Common myeloid progenitor, CD34-positive (primary cell): ENCODE measurements at regions not wholly inside any gene's neighbourhood (a gene's known extent, or its start where the extent isn't known, plus 50 kb on each side); places are given as distances from the start of the nearest gene placed in this dataset.

Experiments
- CTCF ChIA-PET: fragments of 350-600 bp; sonication (Branson Sonifier 250); formaldehyde crosslinking; loops from one replicate; lab custom pipeline; 2021; ENCODE audit warnings: antibody characterized with exemption; lab: Charles Lee
- POLR2A ChIA-PET: fragments of 350-600 bp; sonication (Branson Sonifier 250); formaldehyde crosslinking; loops from one replicate; lab custom pipeline; 2021; ENCODE audit warnings: antibody characterized with exemption; lab: Charles Lee
- DNase-seq, 3 donors: peaks; one replicate each; pipeline versions ENCODE4 v3.0.0 to v3.0.0-alpha.2; 2013
- H3K27ac ChIP-seq, 2 experiments: 1 replicate in 1 of 2; 2 replicates in 1 of 2; pipeline ENCODE4 v1.7.0; 2013; ENCODE audit warnings: inconsistent platforms in 2 of 2, low read length in 2 of 2, mild to moderate bottlenecking in 2 of 2, low read depth in 1 of 2, moderate library complexity in 1 of 2; ENCODE audit not compliant: severe bottlenecking in 2 of 2, insufficient read depth in 1 of 2, poor library complexity in 1 of 2
- H3K27me3 ChIP-seq, 5 experiments: replicated peaks in 2 of 5; 1 replicate in 3 of 5; 2 replicates in 2 of 5; pipeline versions ENCODE4 v1.6.1 to v1.7.0; 2013; ENCODE audit warnings: low read length in 4 of 5, mild to moderate bottlenecking in 2 of 5, moderate library complexity in 2 of 5, inconsistent platforms in 1 of 5; ENCODE audit not compliant: insufficient read depth in 5 of 5, control insufficient read depth in 4 of 5
- H3K36me3 ChIP-seq, 4 experiments: 1 replicate in 2 of 4; 2 replicates in 2 of 4; pipeline versions ENCODE4 v1.6.1 to v1.7.0; 2013; ENCODE audit warnings: low read length in 3 of 4, control low read depth in 1 of 4, mild to moderate bottlenecking in 1 of 4; ENCODE audit not compliant: control insufficient read depth in 4 of 4, insufficient read depth in 4 of 4
- H3K4me1 ChIP-seq, 4 experiments: 1 replicate in 3 of 4; 2 replicates in 1 of 4; pipeline versions ENCODE4 v1.6.1 to v1.7.1; 2013; ENCODE audit warnings: low read length in 3 of 4, mild to moderate bottlenecking in 3 of 4, control low read depth in 1 of 4, inconsistent platforms in 1 of 4, moderate library complexity in 1 of 4; ENCODE audit not compliant: control insufficient read depth in 4 of 4, insufficient read depth in 4 of 4; ENCODE audit errors: control extremely low read depth in 1 of 4
- H3K4me3 ChIP-seq, 7 experiments: 1 replicate in 4 of 7; 2 replicates in 3 of 7; pipeline versions ENCODE4 v1.5.1 to v1.7.0; 2013; ENCODE audit warnings: mild to moderate bottlenecking in 7 of 7, low read length in 6 of 7, moderate library complexity in 6 of 7, inconsistent platforms in 2 of 7, low read depth in 2 of 7, control low read depth in 1 of 7; ENCODE audit not compliant: insufficient read depth in 4 of 7, control insufficient read depth in 1 of 7; ENCODE audit errors: extremely low read depth in 1 of 7
- H3K9me3 ChIP-seq, 5 experiments: 1 replicate in 4 of 5; 2 replicates in 1 of 5; pipeline versions ENCODE4 v1.6.1 to v1.7.1; 2013; ENCODE audit warnings: low read length in 4 of 5, mild to moderate bottlenecking in 2 of 5, inconsistent platforms in 1 of 5, low read depth in 1 of 5, moderate library complexity in 1 of 5; ENCODE audit not compliant: control insufficient read depth in 4 of 5, insufficient read depth in 2 of 5; ENCODE audit errors: control extremely low read depth in 1 of 5
- WGBS: methylation state at CpG from one replicate; pipeline ENCODE4 v1.1.5; 2013; ENCODE audit not compliant: insufficient coverage; 5-methylcytosine and 5-hydroxymethylcytosine counted together

- CTCF ChIA-PET, result no interaction called here
- POLR2A ChIA-PET, result no interaction called here
- peaks cover 0 to 3% (median 0%) of the 10 kb centered on the region in 5 experiments for H3K27me3 ChIP-seq
Observed at GRCh38 chr3:65201926-65202325, 514.1 kb upstream of the ADAMTS9 start.

DNA sequence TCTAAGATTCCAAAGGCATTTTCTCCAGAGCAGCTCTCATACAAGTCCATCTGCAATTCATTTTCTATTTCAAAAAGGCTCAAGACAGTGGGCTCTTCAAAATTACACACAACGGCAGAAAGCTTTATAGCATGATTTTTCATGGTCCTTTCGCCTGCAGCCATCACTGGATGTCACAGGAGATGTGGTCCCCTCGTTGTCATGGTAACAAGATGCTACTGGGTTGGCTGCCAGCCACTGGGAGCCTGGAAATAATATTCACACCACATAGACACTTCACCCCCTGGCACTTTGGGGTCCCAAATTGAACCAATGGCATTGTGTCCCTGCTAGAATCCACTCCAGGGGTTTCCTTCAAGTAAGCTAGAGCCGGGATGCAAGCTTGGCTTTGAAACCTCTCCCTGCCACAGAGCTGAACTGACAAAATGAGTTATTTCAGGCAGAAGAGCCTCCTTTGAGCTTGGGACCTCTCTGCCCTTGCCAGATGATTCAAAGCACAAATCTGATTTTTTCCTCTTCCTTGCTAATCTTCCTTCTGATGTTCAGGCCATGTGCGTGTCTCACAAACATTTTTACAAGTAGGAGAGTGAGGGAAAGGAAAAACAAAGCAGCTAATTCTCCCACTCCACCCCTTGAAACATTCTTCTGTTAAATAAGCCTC is 512.6 kb upstream of the ADAMTS9 start:
- 89% methylated on average over 3 of the region's 5 CpGs for WGBS
- ChIA-PET POLR2A (no interaction called here), CTCF (no interaction called here)
- Histone ChIP-seq H3K9me3 (peaks cover 0 to under 1% (median 0%) of the 10 kb centered on the region in 5 experiments), H3K27me3 (peaks cover 0 to 3% (median 0%) of the 10 kb centered on the region in 5 experiments), H3K4me1 (no peaks in the 10 kb centered on the region), H3K4me3 (no peak overlapping the region), H3K36me3 (no peaks in the 10 kb centered on the region), H3K27ac (no peak overlapping the region)
- DNase-seq, result no peak

More at GRCh38 chr3:65201926-65202325, 514.1 kb upstream of the ADAMTS9 start:
- Histone ChIP-seq H3K36me3 (no peaks in the 10 kb centered on the region), H3K4me1 (no peaks in the 10 kb centered on the region), H3K9me3 (no peaks in the 10 kb centered on the region), H3K27ac (no peak overlapping the region), H3K4me3 (no peak overlapping the region)
- no CpG with 5 or more reads among the region's 2 CpGs for WGBS
- DNase-seq, result no peak

DNA sequence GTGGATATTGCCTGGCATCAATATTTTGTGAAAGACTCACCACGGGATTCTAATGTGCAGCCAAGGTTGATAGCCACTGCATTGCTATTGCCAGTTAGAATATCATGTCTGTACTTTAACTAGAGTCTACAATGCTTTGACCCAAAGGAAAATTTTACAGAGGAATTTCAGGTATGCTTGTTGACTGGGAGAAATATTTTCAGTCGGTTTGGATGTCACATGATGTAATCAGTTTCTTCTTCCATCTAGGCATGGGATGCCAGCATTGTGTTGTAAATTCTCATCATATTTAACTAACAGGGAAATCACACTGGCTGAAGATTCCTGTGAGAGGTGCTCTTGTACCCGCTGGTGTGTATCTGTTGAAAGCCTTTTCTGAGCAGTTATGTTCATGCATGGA is 508.9 kb upstream of the ADAMTS9 start:
- CTCF ChIA-PET, result no interaction called here
- H3K27me3 ChIP-seq, result no peaks in the 10 kb centered on the region
- POLR2A ChIA-PET, result no interaction called here
- no peaks in the 10 kb centered on the region for H3K4me1 ChIP-seq
- no peaks in the 10 kb centered on the region for H3K36me3 ChIP-seq
- H3K4me3 ChIP-seq, result no peak overlapping the region
- H3K9me3 ChIP-seq, result peaks cover 0 to 1% (median 0%) of the 10 kb centered on the region in 5 experiments
- WGBS, result 83% methylated on average over 1 of the region's 3 CpGs
- no peak for DNase-seq
- no peak overlapping the region for H3K27ac ChIP-seq

GRCh38 chr3:65195211-65196006 is 507.6 kb upstream of the ADAMTS9 start:
- POLR2A ChIA-PET, result no interaction called here

GRCh38 chr3:65194744-65195143 is 506.9 kb upstream of the ADAMTS9 start:
- no CpG with 5 or more reads among the region's 4 CpGs for WGBS
- DNase-seq, result no peak

More at GRCh38 chr3:65195211-65196006, 507.6 kb upstream of the ADAMTS9 start:
- Histone ChIP-seq H3K9me3 (peaks cover 0 to 1% (median 0%) of the 10 kb centered on the region in 5 experiments), H3K27me3 (no peaks in the 10 kb centered on the region), H3K4me1 (no peaks in the 10 kb centered on the region), H3K36me3 (no peaks in the 10 kb centered on the region), H3K27ac (no peak overlapping the region), H3K4me3 (no peak overlapping the region)
- no peak for DNase-seq
- WGBS, result 93% methylated on average over 3 of the region's 8 CpGs
- CTCF ChIA-PET, result no interaction called here

GRCh38 chr3:65194047-65194714 is 506.4 kb upstream of the ADAMTS9 start:
- no peaks in the 10 kb centered on the region for H3K36me3 ChIP-seq
- CTCF ChIA-PET, result no interaction called here
- DNase-seq, result no peak
- 89% methylated on average over 4 of the region's 6 CpGs for WGBS
- POLR2A ChIA-PET, result no interaction called here
- no peaks in the 10 kb centered on the region for H3K4me1 ChIP-seq
- H3K4me3 ChIP-seq, result no peak overlapping the region
- peaks cover 0 to 1% (median 0%) of the 10 kb centered on the region in 5 experiments for H3K9me3 ChIP-seq
- no peak overlapping the region for H3K27ac ChIP-seq
- H3K27me3 ChIP-seq, result no peaks in the 10 kb centered on the region

More at GRCh38 chr3:65194744-65195143, 506.9 kb upstream of the ADAMTS9 start:
- H3K9me3 ChIP-seq, result peaks cover 0 to 1% (median 0%) of the 10 kb centered on the region in 5 experiments
- H3K4me1 ChIP-seq, result no peaks in the 10 kb centered on the region
- H3K36me3 ChIP-seq, result no peaks in the 10 kb centered on the region
- CTCF ChIA-PET, result no interaction called here
- no peak overlapping the region for H3K27ac ChIP-seq
- no peak overlapping the region for H3K4me3 ChIP-seq
- H3K27me3 ChIP-seq, result no peaks in the 10 kb centered on the region
- POLR2A ChIA-PET, result no interaction called here
